GM23338 (cell line): ENCODE measurements at regions not wholly inside any gene's neighbourhood (a gene's known extent, or its start where the extent isn't known, plus 50 kb on each side); places are given as distances from the start of the nearest gene placed in this dataset.

ENCODE experiments used
- CREB1 ChIP-seq: fragments of 250-450 bp; sonication (Bioruptor Pico); IDR thresholded peaks from 2 replicates; pipeline ENCODE4 v1.5.0; 2020; ENCODE audit warnings: low read depth, mild to moderate bottlenecking, moderate library complexity
- CTCF ChIP-seq, 2 experiments: fragments of 200-600 bp in 1 of 2; sonication (generic) in 1 of 2; conservative IDR thresholded peaks; 2 replicates each; pipeline versions ENCODE4 v1.5.1 to v1.6.1; 2016 to 2017; ENCODE audit warnings: antibody characterized with exemption in 2 of 2, low read depth in 2 of 2, mild to moderate bottlenecking in 2 of 2, moderate library complexity in 1 of 2
- ETS1 ChIP-seq: IDR thresholded peaks from 2 replicates; pipeline ENCODE4 v1.6.1; 2016; ENCODE audit warnings: antibody characterized with exemption
- EZH2 ChIP-seq: fragments of 200-600 bp; sonication (generic); IDR thresholded peaks from one replicate; pipeline ENCODE4 v1.8.0; 2017; ENCODE audit warnings: antibody characterized with exemption, mild to moderate bottlenecking, low read depth; ENCODE audit not compliant: unreplicated experiment
- EZH2phosphoT487 ChIP-seq: fragments of 200-600 bp; sonication (generic); IDR thresholded peaks from one replicate; pipeline ENCODE4 v1.8.1; 2018; ENCODE audit warnings: antibody characterized with exemption; ENCODE audit not compliant: unreplicated experiment
- NANOG ChIP-seq: IDR thresholded peaks from 2 replicates; pipeline ENCODE4 v1.6.1; 2016; ENCODE audit warnings: antibody characterized with exemption, borderline replicate concordance
- POLR2AphosphoS5 ChIP-seq: IDR thresholded peaks from 2 replicates; pipeline ENCODE4 v1.6.1; 2016; ENCODE audit warnings: antibody characterized with exemption, low read depth
- REST ChIP-seq: IDR thresholded peaks from one replicate; pipeline ENCODE4 v1.6.1; 2018; ENCODE audit warnings: antibody characterized with exemption; ENCODE audit not compliant: unreplicated experiment

GRCh38 chr18:4807604-4808293 is 352.6 kb upstream of the DLGAP1 start:
- TF ChIP-seq CTCF (conservative IDR thresholded peaks at IDR 0.05; ENCODE audit: low read depth in 2 of 2) (no peak), EZH2phosphoT487 (no peak), REST (no peak), NANOG (no peak), POLR2AphosphoS5 (no peak), EZH2 (no peak), ETS1 (no peak), CREB1 (CRISPR knock-in tag) (no peak)
